ENCODE measurements at regions not wholly inside any gene's neighbourhood (a gene's known extent, or its start where the extent isn't known, plus 50 kb on each side); places are given as distances from the start of the nearest gene placed in this dataset.

GRCh38 chr22:49100316-49100715 lies 727.4 kb downstream of the BRD1 start:
- no peak overlapping the region for H3K27ac ChIP-seq (ENCODE audit: low read length)
- Mint-ChIP-seq H3K27ac (no peak overlapping the region), H3K27me3 (ENCODE audit: low read depth in 2 of 2) (peaks cover 5 to 7% of the 10 kb centered on the region in 2 donors), H3K4me3 (no peak overlapping the region), H3K4me1 (no peaks in the 10 kb centered on the region), H3K9me3 (no peaks in the 10 kb centered on the region), H3K36me3 (no peaks in the 10 kb centered on the region)
- intact Hi-C loops (cut with micrococcal nuclease) = no loop called here
- 72% methylated on average over 9 of the region's 9 CpGs for WGBS (ENCODE audit: insufficient coverage)
- no peaks in the 10 kb centered on the region for H3K9me3 ChIP-seq (ENCODE audit: control insufficient read depth, insufficient read depth, low read length)
- no peaks in the 10 kb centered on the region for H3K4me1 ChIP-seq (ENCODE audit: control insufficient read depth, insufficient read depth, low read length)
- TF ChIP-seq CTCF (IDR thresholded peaks at IDR 0.05) = no peak
- no peak overlapping the region for H3K4me3 ChIP-seq (ENCODE audit: low read length)
- H3K27me3 ChIP-seq (ENCODE audit: control insufficient read depth, insufficient read depth, low read length) = no peaks in the 10 kb centered on the region
- H3K36me3 ChIP-seq (ENCODE audit: control insufficient read depth, insufficient read depth, low read length) = no peaks in the 10 kb centered on the region
- ATAC-seq = no peak
- no peak for DNase-seq

- Mint-ChIP-seq H3K27ac (no peak overlapping the region), H3K4me3 (no peak overlapping the region), H3K36me3 (no peaks in the 10 kb centered on the region), H3K9me3 (no peaks in the 10 kb centered on the region), H3K4me1 (no peaks in the 10 kb centered on the region), H3K27me3 (ENCODE audit: low read depth in 2 of 2) (peaks cover 4 to 7% of the 10 kb centered on the region in 2 donors)
- TF ChIP-seq CTCF (IDR thresholded peaks at IDR 0.05) = no peak
- intact Hi-C loops (cut with micrococcal nuclease) = no loop called here
- 86% methylated on average over 14 of the region's 15 CpGs for WGBS (ENCODE audit: insufficient coverage)
- no peak for DNase-seq
- Histone ChIP-seq H3K36me3 (ENCODE audit: control insufficient read depth, insufficient read depth, low read length) (no peaks in the 10 kb centered on the region), H3K4me3 (ENCODE audit: low read length) (no peak overlapping the region), H3K27ac (ENCODE audit: low read length) (no peak overlapping the region), H3K9me3 (ENCODE audit: control insufficient read depth, insufficient read depth, low read length) (no peaks in the 10 kb centered on the region), H3K4me1 (ENCODE audit: control insufficient read depth, insufficient read depth, low read length) (no peaks in the 10 kb centered on the region), H3K27me3 (ENCODE audit: control insufficient read depth, insufficient read depth, low read length) (no peaks in the 10 kb centered on the region)
- ATAC-seq = no peak
Measured at GRCh38 chr22:49099496-49100124, 728.1 kb downstream of the BRD1 start.

GRCh38 chr22:49099089-49099488 lies 728.6 kb downstream of the BRD1 start:
- Histone ChIP-seq H3K27me3 (ENCODE audit: control insufficient read depth, insufficient read depth, low read length) (no peaks in the 10 kb centered on the region), H3K4me1 (ENCODE audit: control insufficient read depth, insufficient read depth, low read length) (no peaks in the 10 kb centered on the region), H3K4me3 (ENCODE audit: low read length) (no peak overlapping the region), H3K36me3 (ENCODE audit: control insufficient read depth, insufficient read depth, low read length) (no peaks in the 10 kb centered on the region), H3K9me3 (ENCODE audit: control insufficient read depth, insufficient read depth, low read length) (no peaks in the 10 kb centered on the region), H3K27ac (ENCODE audit: low read length) (no peak overlapping the region)
- 95% methylated on average over 14 of the region's 14 CpGs for WGBS (ENCODE audit: insufficient coverage)
- no peaks in the 10 kb centered on the region for H3K9me3 Mint-ChIP-seq
- H3K4me3 Mint-ChIP-seq = no peak overlapping the region
- no peaks in the 10 kb centered on the region for H3K36me3 Mint-ChIP-seq
- no peak for TF ChIP-seq CTCF (IDR thresholded peaks at IDR 0.05)
- H3K4me1 Mint-ChIP-seq = no peaks in the 10 kb centered on the region
- peaks cover 0 to 7% of the 10 kb centered on the region in 2 donors for H3K27me3 Mint-ChIP-seq (ENCODE audit: low read depth in 2 of 2)
- DNase-seq = no peak
- ATAC-seq = no peak
- H3K27ac Mint-ChIP-seq = no peak overlapping the region
- intact Hi-C loops (cut with micrococcal nuclease) = no loop called here

- 90% methylated on average over 10 of the region's 10 CpGs for WGBS (ENCODE audit: insufficient coverage)
- no peaks in the 10 kb centered on the region for H3K27me3 ChIP-seq (ENCODE audit: control insufficient read depth, insufficient read depth, low read length)
- Mint-ChIP-seq H3K4me1 (no peaks in the 10 kb centered on the region), H3K27me3 (ENCODE audit: low read depth in 2 of 2) (peaks cover 0 to 4% of the 10 kb centered on the region in 2 donors), H3K27ac (no peak overlapping the region), H3K4me3 (no peak overlapping the region), H3K9me3 (no peaks in the 10 kb centered on the region), H3K36me3 (no peaks in the 10 kb centered on the region)
- no peak overlapping the region for H3K4me3 ChIP-seq (ENCODE audit: low read length)
- H3K36me3 ChIP-seq (ENCODE audit: control insufficient read depth, insufficient read depth, low read length) = no peaks in the 10 kb centered on the region
- DNase-seq (no peak), ATAC-seq (no peak)
- intact Hi-C loops (cut with micrococcal nuclease) = no loop called here
- H3K27ac ChIP-seq (ENCODE audit: low read length) = no peak overlapping the region
- H3K9me3 ChIP-seq (ENCODE audit: control insufficient read depth, insufficient read depth, low read length) = no peaks in the 10 kb centered on the region
- TF ChIP-seq CTCF (IDR thresholded peaks at IDR 0.05) = no peak
- H3K4me1 ChIP-seq (ENCODE audit: control insufficient read depth, insufficient read depth, low read length) = no peaks in the 10 kb centered on the region
Measured at GRCh38 chr22:49097966-49098365, 729.7 kb downstream of the BRD1 start.
